NCI-H226 (cell line): ENCODE measurements at regions not wholly inside any gene's neighbourhood (a gene's known extent, or its start where the extent isn't known, plus 50 kb on each side); places are given as distances from the start of the nearest gene placed in this dataset.
"Not testable (repeated sequence)": the region's sequence is repeated elsewhere in the genome, so short reads cannot be mapped to it uniquely, and the experiment has no call there.

Experiments used
- DNase-seq: peaks from one replicate; pipeline ENCODE4 v3.0.0-alpha.2; 2015

DNA sequence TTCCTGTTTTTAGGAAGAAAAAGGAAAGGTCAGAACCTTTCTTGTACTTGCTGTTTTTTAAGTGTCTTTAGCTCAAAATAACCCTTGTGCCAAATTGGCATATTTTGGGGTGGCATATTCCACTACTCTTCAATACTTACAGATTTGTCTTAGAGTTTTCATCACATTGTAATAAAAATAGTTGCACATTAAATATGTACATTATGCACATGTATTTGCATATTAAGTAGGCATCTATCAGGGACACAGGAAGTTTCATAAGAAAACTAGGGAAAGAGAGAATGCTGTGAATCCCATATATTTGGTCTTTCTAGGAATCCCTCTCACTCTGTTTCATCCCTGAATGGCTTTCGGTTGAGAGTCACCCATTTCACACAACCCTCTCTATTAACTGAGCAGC lies 139.6 kb downstream of the LARP7 start:
- DNase-seq, result no peak

DNA sequence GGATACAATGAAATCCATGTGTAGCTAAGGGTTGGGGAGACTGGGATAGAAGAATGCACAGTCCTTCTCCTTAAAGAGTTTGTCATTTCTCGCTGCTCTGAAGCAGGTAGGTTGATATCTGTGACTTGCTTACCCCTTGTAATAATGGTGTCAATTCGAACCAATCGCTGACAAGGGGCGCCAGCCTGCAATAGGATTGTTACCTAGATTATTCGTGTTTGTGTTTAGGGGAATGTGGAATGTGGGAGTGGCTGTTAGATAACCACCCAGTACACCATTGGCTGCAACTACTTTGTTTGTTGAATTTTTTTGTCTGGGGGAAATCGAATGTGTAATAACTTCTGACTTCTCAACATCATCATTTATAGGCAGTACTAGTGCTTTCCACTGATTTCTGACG lies 141.6 kb downstream of the LARP7 start:
- no peak for DNase-seq

DNA sequence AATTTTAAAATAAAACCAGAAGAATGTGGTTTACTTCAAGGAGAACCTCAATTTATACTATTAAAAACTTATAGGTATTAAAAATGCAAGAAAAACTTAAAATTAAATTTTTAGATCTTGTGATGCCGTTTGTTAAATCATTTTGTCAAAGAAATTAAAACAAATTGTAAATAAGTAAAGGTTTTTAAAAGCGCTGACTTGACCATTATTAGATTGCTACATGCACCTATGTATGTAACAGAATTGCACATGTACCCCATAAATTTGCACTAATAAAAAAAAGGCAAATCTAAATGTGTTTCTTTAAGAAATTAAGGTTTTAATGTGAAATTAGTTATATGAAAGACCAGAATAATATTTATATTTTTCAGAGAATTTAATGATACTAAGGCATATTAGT lies 156.1 kb downstream of the LARP7 start:
- no peak for DNase-seq

- DNase-seq, result no peak
Measured at GRCh38 chr4:112800001-112800400, 163.1 kb downstream of the LARP7 start.

- no peak for DNase-seq
Measured at GRCh38 chr4:112801341-112801740, 164.4 kb downstream of the LARP7 start.

DNA sequence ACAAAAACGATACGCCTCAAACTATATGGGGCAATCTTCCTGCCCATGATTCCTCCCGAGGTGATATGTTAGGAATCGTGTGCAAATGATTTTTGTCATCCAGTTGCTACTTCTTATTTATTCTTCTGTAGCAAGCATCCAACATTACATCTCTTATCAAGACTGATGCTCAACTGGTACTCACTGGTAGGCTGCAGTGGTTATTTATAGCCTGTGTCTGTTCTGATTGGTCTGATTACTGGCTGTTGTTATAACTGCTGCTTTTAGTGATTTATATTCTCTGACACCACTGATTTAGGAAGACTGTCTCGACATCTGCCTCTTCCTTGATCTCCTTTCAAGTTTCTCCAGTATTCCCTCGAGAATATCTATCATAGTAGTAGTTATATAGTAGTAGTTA lies 165.8 kb downstream of the LARP7 start:
- no peak for DNase-seq

DNA sequence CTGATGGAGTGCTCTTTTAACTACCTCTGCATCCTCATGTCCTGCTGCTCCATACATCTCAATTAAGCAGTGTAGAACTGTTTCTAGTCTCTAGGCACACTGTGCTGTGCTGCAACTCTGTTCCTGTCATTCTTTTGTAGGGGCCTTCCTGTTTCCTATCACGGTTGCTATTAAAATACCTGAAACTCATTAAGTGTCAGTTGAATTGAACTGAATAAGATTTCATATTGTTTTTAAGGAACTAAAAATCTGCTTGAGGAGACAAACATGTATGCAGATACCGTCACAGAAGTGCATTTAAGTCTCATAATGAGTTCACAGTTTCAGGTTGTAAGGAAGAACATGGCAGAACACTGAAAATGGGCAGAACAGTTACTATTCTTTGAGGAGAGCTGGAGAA lies 170.1 kb downstream of the LARP7 start:
- DNase-seq, result no peak

DNA sequence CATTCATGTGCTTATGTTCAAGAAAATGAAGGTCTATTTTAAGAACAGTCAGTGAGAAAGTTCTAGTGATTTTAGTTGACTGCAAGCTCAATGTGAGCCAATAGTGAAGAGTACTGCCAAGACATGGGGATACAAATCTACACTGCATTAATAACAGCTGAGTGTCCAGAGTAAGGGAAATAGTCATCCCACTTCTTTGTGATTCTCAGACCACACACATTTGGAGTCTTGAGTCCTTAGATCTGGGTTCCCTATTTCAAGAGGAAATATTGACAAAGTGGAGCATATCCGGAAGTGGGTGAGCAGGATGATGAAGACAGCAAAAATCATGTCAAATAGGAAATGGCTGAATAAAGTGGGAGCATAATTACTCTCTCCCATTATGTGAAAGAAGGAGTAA lies 171.1 kb downstream of the LARP7 start:
- no peak for DNase-seq

DNA sequence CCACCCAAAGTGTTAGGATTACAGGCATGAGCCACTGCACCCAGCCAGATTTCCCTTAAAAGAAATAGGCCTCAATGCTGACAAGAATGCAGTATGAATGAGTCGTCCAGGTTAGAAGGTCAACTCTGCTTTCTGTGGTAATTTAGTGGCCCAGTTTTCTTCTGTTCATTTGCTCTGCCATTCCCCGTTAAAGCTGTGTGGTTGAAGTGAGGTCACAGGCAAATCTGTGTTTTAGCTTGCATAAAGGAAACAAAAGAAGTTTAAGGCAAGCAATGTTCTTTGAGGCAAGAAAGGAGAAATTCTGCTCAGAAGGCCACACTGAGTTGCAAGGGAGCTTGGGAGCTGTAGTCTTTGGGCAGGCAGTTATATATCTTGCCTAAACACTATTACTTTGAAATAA lies 176.8 kb downstream of the LARP7 start:
- peak; percentile 44 for DNase-seq

DNA sequence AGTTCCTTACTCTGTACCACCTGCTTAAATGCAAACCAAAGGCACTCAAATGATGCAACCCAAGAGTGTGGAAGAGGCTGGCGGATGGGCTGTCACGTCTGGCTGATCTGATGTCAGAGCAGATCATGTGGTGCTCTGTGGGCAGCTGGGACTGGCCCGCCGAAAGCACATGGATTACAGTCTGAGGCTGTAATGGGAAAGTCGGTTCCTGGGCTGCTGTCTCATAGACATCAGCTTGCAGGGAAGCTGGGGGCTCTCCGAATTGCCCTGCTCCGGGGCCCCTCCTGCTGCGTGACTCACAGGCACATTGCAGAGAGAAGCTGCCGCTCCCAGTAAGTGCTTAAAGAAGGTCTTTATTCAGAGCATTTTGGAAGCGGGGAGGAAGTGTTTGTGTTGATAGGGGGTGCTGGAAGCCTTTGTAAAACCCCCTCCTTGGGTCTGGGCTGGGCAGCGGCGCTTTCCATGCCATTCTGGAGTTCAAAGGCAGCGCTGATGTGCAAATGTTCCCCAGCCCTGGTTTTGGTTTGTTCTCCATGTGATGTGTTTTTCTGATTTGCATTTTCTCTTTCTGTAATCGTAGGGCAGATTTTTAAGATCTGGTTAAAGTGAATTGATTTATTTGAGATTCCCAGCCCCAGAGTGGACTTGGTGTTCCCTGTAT lies 181.1 kb downstream of the LARP7 start:
- peak; percentile 63 for DNase-seq

GRCh38 chr4:112818594-112818965 lies 181.6 kb downstream of the LARP7 start:
- no peak for DNase-seq

- DNase-seq, result no peak
Measured at GRCh38 chr4:112819729-112820128, 182.8 kb downstream of the LARP7 start.

GRCh38 chr4:112823156-112823555 lies 186.2 kb downstream of the LARP7 start:
- DNase-seq, result no peak

- no peak for DNase-seq
Measured at GRCh38 chr4:112823606-112824005, 186.7 kb downstream of the LARP7 start.

GRCh38 chr4:112830753-112831386 lies 193.9 kb downstream of the LARP7 start:
- DNase-seq, result no peak

- no peak for DNase-seq
Measured at GRCh38 chr4:112832493-112832892, 195.6 kb downstream of the LARP7 start.

GRCh38 chr4:112836895-112837294 lies 200.0 kb downstream of the LARP7 start:
- DNase-seq, result no peak

- DNase-seq, result not testable (repeated sequence)
Measured at GRCh38 chr4:112838015-112838414, 201.1 kb downstream of the LARP7 start.

GRCh38 chr4:112840061-112840460 lies 203.1 kb downstream of the LARP7 start:
- peak; percentile 57 for DNase-seq

- no peak for DNase-seq
Measured at GRCh38 chr4:112840619-112841018, 203.7 kb downstream of the LARP7 start.

DNA sequence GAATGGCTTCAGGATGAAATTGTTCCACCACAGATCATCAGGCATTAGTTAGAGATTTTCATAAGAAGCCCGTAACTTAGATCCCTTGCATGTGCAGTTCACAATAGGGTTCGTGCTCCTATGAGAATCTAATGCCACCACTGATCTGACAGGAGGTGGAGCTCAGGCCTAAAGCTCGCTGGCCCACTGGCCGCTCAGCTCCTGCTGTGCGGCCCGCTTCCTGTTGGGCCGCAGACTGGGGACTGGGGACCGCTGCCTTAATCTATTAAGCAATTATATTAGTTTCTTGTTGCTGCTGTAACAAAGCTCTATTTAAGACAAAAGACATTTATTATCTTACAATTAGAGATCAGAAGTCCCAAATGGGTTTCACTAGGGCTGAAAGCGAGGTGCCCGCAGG lies 205.6 kb downstream of the LARP7 start:
- no peak for DNase-seq

GRCh38 chr4:112845386-112845785 lies 204.1 kb upstream of the ANK2 start:
- no peak for DNase-seq

DNA sequence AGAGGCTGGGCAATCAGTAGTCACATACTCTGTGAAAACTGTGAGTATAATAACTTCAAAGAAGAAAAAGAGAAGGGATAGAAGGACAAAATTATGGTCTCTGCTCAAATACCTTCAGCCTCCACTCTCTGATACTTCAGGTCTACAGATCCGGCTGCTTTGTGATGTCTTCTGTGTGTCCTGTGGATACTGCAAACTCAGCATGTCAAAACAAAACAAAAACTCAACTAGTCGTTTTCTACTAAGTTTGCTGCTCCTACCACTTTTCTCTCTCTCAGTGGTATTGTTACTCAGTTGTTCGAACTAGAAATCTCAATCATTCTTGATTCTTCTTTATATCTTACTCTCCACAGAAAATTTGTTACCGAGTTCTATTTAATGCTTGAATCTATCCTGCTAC lies 202.4 kb upstream of the ANK2 start:
- no peak for DNase-seq

- DNase-seq, result no peak
Measured at GRCh38 chr4:112847781-112848180, 201.7 kb upstream of the ANK2 start.

DNA sequence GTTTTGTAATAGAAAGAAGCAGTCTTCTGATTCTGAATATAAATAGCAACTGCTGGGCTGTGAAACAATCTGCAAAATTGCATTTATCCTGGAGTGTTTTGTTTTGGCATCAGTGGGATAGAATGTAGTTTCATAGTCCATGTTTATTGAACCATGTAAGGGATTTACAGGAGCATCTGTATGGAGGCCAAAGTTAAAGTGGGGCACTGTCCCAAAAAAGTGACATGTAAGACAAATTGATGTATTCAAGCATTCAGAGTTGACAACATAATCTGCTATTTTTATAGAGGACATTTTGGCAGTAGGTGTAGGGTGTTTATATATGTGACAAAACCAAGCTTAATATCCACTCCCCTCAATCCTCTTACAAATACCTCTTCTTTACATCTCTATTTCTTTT lies 200.5 kb upstream of the ANK2 start:
- DNase-seq, result no peak
